ENCODE measurements at regions not wholly inside any gene's neighbourhood (a gene's known extent, or its start where the extent isn't known, plus 50 kb on each side); places are given as distances from the start of the nearest gene placed in this dataset.

- TF ChIP-seq CTCF (conservative IDR thresholded peaks at IDR 0.05; ENCODE audit: low read length): no peak
- TF ChIP-seq EZH2phosphoT487 (IDR thresholded peaks at IDR 0.05; ENCODE audit: borderline replicate concordance, low read depth, low read length): no peak
Measured at GRCh38 chr15:39285071-39285470, 295.8 kb upstream of the THBS1 start.

Data from OCI-LY7 (cell line).